Glomerular visceral epithelial cell (primary cell): ENCODE measurements at regions not wholly inside any gene's neighbourhood (a gene's known extent, or its start where the extent isn't known, plus 50 kb on each side); places are given as distances from the start of the nearest gene placed in this dataset.

ENCODE experiments used
- DNase-seq: peaks from one replicate; pipeline ENCODE4 v3.0.0-alpha.2; 2016; ENCODE audit errors: extremely low spot score

DNA sequence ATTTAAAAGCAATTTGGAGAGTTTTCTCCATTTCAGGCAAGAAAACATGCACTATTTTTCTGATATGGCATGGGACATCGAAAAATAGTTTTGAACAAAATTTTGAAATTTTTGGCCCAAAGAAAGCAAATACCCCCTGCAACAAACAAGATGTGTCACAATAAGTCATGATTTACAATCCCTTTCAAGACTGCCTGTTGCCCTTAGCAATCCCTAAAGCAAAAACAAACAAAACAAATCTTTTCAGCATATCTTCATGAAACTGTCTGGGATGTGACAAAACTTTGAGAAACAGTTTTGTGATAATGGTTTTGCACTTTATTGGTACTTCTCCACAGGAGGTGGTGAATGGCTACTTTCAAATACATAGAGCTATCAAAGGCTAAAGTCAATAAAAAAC is 1888.7 kb upstream of the PIK3C3 start:
- DNase-seq, result no peak

DNA sequence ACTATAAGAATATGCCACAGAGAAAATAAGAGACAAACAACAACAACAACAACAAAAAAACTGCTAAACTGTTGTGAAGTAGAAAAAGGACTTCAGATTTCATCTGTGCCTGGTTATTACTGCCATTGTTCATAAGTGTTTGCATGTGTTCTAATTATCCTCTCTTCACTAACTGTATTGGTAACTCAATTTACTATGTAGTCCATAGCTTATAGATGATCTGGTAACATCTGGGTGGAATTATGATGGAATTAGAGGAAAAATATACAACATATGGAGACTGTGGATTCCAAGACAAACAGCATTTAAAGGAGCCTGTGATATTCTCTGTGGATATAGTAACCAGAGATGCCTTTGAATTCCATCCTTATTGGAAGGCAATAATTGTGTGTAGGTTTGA is 1891.5 kb upstream of the PIK3C3 start:
- DNase-seq, result no peak

DNA sequence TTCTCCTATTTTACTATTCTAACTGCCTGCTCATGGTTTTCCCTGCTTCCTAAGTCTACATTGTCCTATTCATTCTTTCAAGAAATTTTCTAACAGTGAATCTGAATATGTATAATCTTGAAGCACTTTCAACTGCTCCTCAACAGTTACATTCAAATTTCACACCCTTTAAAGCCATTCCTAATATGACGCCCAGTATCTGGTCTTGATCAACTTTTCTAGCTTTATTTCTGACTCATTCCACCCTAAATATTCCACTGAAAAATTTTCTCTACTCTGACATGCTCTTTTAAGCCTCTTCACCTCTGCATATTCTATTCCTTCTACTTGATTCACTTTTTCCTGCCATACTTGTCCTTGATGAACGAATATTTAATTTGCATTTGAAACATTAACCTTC is 1893.9 kb upstream of the PIK3C3 start:
- no peak for DNase-seq

DNA sequence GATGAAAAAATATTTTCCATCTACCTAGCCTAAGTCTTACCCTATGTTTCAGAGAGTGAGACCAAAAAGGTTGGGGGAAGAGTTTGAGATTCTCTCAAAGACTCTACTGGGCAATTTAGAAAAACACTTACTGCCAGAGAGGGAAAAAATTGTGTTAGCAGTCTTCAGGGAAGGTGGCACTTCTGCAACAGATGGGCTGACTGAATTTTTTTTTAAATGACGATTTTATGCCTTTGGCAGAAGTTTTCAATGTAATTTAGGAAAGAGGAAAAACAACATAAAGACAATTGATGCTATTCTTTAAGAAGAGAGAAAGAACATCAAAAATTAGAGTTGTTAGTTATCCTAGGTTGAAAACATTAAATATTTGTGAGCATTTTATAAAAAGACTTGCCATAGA is 1894.5 kb upstream of the PIK3C3 start:
- no peak for DNase-seq

DNA sequence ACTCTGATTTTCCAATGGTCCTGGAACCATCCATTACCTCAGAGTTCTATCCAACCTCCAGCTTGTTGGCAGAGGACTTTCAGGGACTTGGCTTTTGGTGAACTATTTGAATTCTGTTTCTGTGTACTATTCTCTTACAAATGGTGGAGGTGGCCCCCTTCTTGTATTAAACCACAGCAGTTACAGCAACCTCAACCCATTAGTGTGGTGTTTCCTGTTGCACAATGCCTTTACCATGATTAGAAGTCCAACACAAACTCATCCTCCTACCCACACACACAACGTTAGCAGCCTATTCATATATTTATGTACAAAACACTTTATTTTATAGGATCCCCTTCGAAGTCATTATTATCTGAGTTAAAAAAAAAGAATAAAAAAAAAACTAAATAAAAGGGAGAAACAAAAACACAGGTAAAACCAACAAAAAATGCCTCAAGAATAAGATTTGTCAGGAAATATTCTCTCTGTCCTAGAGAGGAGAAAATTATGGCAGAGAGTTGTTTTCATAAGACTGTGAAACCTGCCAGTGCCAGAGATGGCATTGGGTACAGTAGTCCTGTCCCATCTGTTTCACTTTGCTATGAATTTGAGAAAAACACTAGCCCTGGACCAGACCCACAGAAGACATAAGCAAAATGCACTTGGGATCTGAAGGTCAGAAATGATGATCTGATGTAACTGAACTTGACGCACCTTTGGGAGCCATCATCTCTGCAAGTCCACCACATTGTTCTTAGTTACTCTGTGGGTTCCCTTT is 1896.0 kb upstream of the PIK3C3 start:
- DNase-seq, result no peak

DNA sequence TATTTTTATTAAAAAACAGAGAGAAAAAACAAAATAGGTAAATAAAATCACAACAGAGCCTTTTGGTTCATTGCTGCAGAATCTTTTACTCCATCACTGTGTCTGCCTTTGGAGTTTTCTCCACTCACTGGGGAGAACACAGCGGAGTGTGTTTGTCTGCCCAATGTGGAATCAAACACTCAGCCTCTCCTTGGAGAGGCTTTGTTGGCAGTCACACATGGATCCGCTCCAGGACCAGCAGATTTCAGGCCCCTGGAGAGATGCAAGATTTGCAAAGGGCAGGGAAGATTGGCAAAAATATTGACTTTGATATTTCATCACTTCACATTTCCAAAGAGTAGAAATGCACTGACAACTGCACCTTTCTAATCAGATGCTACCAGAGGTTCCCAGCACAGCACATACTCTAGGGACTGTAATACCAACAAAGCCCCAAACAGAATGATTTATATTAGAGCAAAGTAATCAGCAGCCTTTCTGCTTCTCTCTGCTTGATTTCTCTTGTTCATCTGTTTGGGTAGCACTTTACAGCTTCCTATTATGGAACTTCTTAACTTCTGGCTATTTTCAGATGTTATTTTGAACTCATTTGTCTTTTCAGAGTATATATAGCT is 1898.8 kb upstream of the PIK3C3 start:
- no peak for DNase-seq

DNA sequence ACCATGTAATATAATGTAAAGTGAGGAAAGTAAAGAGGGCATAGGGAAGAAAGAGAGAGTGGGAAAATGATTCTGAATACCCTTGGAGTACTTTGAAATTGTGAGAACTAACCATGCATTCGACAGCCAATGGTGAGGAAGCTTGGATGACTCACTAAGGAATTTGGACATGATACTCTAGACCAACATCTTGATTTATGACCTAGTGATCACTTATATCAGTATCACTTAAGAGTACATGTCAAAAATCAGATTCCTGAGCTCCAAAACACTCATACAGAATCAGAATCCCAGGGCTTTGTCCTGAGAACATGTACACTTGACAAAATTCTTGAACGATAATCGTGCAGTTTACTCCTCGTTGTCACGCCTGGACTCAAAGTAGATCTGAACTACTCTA is 1899.8 kb upstream of the PIK3C3 start:
- no peak for DNase-seq

DNA sequence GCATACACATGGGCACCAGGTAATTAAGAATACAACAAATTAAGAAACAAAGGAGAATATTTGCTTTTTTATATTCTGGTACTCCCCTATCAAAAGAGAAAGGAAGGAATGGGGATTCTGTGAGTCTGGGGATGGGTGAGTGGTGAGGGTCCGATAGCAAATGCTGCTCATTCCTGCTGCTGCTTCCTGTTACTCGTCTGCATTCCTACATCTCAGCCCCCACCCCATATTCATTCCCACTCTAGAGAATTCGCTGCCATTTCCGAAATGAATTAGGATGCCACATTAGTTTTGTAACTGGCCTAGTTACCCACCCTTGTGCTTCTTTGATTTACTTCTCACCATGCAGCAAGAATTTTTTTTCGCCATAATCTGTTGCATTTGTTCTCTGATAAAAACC is 1905.3 kb upstream of the PIK3C3 start:
- no peak for DNase-seq

DNA sequence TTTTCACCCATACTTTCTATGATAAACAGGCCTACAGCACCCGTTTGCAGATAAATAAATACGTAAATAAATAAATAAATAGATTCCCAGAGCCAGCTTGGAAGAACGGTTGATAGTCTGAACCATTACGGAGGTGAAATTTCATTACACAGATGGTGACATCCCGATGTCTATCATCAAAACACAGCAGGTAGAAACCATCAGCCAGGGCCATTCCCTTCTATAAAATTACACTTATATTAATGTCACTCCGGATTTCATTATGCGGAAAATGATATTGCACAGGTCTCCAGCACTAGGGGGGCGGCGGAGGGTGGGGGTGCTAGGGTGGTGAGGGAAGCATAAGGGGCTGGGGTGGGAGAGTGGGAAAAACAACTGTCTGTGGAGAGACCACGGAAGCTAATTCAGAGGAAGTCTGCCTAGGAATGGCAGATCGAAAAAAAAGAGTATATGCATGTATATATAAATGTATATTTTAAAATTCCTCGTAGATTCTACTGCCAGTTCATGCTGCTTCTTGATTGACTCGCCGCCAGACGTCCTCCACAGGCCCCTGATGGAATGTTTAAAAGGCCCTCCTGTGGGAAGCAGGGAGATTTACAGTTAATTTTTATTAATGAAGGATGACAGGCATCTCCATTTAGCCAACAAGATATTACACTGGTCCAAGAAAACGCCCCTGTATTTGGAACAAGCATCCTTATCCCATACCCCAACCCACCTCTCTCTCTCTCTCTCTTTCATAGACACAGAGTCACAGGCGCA is 1906.0 kb upstream of the PIK3C3 start:
- DNase-seq, result no peak

DNA sequence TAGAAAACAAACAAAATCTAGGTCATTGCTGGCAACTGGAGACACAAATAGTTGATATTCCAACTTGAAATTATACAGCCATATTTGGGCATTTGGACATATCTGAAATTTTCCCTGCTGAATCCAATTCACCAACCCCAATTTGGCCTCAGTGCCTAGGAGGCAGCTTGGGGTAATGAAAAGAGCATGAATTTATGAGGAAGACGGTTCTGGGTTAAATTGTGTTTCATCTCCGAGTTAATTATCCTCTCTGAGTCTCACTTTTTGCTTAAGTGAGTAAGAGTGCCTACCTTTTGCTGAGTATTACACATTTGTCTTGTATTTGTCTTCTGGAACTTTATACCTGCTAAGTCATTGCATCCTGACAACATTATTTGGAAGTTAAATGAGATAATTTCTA is 1906.8 kb upstream of the PIK3C3 start:
- DNase-seq, result no peak

DNA sequence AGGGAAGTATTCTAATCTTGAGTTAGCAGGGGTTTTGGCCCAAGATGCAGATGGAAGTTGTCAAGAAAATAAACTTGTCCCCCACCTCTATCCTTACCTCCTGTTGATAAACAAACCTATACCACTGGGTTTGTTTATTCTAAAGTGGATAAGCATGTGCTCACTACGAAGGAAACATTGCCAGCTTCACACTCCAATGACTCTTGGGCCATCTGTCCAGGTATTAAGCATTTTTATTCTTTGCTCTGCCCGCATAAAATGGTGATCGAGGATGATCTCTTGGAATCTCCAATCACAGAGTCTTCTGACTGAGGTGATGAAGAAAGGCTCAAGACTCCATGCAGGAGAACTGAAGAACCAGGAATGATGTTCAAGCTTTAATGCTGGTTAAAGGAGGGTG is 1908.4 kb upstream of the PIK3C3 start:
- DNase-seq, result no peak

DNA sequence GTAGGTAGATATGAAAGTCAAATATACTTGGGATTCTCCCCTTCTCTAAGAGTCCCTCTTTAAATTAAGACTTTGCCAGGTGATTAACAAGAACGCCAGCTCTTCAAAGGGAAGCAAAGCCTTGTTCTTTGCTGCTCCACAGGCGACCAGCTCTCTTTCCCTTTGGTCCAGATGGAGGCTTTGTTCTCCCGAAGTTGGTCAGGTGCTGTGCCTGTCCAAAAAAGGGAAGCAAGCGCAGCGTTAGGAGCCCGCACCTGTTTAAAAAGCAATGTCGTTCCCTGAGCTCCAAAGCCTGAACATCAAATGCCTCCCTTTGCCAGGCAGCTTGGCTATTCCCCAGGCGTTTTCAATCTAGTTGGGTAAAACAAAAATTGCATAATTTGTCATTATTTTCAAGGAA is 1913.1 kb upstream of the PIK3C3 start:
- no peak for DNase-seq

DNA sequence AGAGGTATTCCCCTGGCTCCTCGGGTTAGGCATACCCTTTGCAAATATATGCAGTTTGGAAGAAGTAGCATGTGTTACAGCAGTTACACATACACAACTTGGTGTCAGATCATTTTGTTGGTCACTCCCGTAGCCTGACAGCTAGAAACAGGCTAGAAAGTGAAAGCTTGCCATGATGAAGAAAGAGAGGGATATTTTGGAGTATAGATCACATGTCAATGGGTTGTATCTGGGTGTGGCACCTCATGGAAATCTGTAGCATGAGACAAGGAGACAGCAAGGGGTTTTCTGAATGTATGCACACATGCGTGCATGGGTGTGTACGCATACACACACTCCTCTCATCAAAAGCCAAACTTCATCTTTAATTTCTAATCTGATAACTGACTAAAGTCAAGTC is 1914.5 kb upstream of the PIK3C3 start:
- DNase-seq, result no peak

DNA sequence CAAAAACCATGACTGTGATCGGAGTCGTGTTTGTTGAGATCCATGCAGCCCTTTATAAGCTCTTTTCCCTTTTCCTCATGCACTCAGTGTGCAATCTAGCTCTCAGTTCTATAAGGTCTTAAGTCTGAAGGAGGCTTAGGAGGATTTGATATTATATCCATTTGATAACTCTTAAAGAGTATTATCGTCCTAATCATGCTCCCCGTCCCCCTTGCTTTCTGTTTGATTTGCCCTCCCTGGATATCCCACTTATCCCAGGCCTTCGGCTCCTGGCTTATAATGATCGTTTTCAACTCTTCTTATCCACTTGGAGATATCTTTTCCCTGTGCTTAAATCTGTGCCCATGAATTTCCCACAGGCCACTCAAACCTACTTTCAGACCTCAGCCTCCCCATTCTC is 1917.7 kb upstream of the PIK3C3 start:
- no peak for DNase-seq

DNA sequence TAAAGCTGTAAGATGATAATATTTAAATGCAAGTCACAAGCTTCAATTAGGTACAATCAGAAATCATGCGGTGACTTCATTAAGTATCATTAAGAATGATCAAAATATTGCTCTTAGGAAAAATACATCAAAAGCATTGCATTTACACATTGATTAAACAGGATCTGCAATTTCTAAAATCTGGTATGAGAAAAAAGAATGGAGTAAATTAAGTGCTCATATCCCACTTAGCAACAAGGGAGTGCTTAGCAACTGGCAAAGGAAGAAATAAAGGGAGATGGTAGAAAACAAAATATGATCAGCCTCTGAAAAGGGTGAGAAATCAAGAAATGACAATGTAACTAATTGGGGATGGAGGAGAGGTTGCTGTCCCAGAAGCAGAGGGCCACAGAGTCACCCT is 1918.2 kb upstream of the PIK3C3 start:
- DNase-seq, result no peak

DNA sequence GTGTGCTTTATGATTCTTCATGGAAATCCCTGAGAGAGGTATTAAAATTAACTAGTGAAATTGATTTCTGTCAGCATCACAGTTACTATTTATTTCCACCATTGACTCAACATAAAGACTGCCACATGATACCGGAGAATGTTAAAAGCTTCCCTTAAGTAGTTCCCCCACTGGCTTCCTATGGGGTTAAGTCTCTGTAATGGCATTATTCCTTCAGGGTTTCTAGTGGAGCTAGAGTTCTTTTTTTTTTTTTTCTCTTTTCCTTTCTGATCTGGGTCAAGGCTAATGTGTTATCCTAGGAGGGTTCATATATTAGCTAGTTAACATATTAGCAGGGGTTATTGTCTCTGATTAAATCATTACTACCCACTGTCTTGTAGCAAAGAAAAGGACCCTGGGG is 1919.1 kb upstream of the PIK3C3 start:
- no peak for DNase-seq

DNA sequence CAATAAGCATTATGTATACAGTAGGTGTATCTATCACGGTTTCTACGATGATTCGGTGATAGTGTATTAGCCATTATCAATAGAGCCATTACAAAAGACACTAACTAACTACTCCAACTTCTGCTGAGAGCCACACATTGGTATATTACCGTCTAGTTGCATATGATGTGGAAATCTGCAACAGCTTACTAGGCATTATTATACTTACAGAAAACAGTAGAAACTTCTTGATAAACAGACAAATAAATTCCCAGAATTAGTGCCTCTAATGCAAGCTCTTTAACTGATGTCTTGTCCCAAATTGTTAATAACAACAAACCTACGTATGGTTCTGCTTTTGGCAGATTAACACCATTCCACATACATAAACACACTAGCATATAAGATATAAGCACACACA is 1923.0 kb upstream of the PIK3C3 start:
- DNase-seq, result no peak

DNA sequence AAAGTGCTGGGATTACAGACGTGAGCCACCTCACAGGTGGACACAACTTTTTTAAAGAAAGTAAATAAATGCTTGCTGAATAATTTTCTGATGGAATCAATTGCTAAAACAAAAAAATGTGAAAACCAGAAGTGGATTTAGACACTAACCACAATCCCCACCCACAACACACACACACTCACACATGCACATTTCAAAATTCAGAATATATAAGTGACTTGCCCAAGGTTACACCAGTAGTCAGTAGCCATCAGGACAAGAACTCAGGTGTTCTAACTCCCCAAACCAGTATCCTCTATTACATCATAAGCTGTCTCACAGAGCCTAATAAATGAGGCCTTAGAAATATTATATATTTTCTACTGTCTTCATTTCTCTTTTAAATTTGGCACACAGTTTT is 1923.6 kb upstream of the PIK3C3 start:
- no peak for DNase-seq

DNA sequence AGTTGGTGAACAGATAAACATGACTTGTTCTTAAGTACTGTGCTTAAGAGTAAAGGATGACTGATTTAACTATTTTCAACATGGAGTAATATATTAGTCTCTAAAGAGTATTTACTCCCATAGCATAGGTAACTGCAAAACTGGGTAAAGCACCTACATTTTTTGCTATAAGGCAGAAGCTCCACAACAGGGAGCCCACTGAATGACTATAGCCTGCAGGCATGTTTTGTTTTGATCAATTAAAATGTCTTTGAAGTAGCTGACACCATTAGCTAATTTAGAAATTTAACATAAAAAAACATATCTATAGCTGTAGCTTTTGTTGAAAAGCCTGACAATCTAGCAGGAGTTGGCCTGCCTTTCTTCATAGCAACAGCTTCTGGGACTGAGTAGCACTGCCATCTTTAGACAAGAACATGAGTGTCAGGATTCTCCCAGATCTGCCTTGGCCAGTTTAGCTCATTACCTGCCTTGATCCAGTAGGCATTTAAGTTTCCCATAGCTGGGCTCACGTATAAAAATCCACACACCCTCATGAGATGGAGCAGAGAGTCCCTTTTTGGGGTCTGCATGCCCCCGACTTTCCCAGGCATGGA is 1935.1 kb upstream of the PIK3C3 start:
- no peak for DNase-seq

DNA sequence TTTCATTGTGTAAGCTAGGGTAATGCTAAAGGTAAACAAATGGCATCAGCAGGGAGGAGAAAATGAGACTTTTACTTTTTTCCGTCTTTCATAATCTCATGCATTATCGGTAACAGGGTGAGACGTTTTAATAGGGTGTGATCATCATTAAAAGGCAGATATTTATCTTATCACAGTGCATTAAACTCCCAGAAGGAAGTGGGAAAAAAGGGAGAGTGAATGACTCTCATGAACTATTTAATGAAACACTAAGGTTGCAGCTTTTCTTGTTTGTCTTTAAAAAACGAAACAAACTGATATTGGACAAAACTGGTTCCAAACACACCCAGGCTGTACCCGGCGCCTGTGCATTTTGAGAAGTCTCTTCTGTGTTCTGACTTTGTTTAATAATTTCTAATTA is 1936.8 kb upstream of the PIK3C3 start:
- no peak for DNase-seq

DNA sequence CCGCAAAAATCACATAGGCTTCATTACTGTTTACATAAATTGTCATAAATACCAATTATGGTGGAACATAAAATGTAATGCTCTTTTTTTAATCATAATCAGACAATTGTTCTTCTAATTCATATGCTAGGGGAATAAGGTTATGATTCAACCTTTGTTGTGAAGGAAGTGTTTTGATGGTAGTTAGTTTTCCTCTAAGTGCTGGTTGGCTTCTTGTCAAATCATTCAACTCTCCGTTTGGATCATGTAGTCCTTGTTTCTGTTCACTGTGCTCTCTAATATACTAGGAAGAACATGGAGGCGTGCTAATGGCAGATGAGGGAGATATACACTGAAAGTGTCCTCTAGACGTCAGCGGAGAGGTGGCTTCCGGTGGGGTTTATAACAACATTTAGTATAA is 1938.0 kb upstream of the PIK3C3 start:
- no peak for DNase-seq

DNA sequence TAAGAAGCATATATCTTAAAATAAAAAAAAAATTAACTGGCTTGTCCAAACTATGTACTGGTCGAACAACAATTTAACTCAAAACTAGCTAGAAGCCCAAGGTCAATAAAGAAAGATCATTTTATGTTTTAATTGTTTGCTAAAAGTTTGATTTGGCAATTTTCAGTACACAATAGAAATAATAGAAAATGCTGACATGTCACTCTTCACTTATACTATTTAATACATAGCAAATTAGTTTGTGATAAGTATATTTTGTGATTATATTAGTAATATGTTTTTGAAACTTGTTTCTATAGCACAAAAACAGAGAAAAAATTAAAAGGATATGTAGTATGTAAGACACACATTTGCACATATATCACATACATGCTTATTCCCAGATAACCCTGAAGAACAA is 1938.6 kb upstream of the PIK3C3 start:
- DNase-seq, result no peak
